ENCODE measurements at regions not wholly inside any gene's neighbourhood (a gene's known extent, or its start where the extent isn't known, plus 50 kb on each side); places are given as distances from the start of the nearest gene placed in this dataset.

DNA sequence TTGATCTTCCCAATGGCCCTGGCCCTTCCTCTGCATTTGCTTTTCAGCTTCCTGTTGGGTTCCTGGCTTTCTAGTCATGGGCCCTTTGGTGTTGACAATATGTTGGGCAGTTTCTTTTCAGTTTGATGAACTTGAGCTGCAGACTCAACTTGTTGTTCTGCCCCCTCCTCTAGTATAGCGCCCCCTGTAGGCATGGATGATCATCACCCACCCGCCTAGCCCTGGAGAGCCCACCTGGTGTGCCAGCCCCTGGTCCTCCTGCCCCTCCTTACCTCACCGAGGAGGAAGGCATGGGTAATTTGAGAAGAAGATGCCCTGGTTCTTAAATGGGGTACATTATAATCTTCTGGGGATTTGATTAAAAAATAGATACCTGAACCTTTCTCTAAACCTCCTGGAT is 271.2 kb downstream of the SNX10 start:
- Histone ChIP-seq H3K36me3 (ENCODE audit: control insufficient read depth, insufficient read depth, low read length) (no peaks in the 10 kb centered on the region), H3K4me1 (ENCODE audit: control insufficient read depth, insufficient read depth, low read length) (no peaks in the 10 kb centered on the region), H3K27me3 (ENCODE audit: control insufficient read depth, insufficient read depth, low read length, poor library complexity, severe bottlenecking) (no peaks in the 10 kb centered on the region), H3K9ac (ENCODE audit: extremely low read depth, low read length, poor library complexity, severe bottlenecking) (no peak overlapping the region), H3K27ac (ENCODE audit: low read depth, low read length) (no peak overlapping the region), H3K9me3 (ENCODE audit: control insufficient read depth, low read length) (no peaks in the 10 kb centered on the region), H3K4me3 (ENCODE audit: low read length) (no peak overlapping the region)
- no peak overlapping the region for H3K4me3 Mint-ChIP-seq
- no peaks in the 10 kb centered on the region for H3K4me1 Mint-ChIP-seq
- H3K27me3 Mint-ChIP-seq (ENCODE audit: insufficient read depth) = no peaks in the 10 kb centered on the region
- no peaks in the 10 kb centered on the region for H3K9me3 Mint-ChIP-seq
- no peaks in the 10 kb centered on the region for H3K36me3 Mint-ChIP-seq (ENCODE audit: low read depth)
- DNase-seq = no peak
- 84% methylated on average over 3 of the region's 3 CpGs; no CpG with 5 or more reads in 1 of the 2 experiments for WGBS, 2 experiments (ENCODE audit: insufficient coverage in 1 of 2, insufficient read length in 1 of 2)
- H3K27ac Mint-ChIP-seq = no peak overlapping the region
- TF ChIP-seq, protein P1, sequence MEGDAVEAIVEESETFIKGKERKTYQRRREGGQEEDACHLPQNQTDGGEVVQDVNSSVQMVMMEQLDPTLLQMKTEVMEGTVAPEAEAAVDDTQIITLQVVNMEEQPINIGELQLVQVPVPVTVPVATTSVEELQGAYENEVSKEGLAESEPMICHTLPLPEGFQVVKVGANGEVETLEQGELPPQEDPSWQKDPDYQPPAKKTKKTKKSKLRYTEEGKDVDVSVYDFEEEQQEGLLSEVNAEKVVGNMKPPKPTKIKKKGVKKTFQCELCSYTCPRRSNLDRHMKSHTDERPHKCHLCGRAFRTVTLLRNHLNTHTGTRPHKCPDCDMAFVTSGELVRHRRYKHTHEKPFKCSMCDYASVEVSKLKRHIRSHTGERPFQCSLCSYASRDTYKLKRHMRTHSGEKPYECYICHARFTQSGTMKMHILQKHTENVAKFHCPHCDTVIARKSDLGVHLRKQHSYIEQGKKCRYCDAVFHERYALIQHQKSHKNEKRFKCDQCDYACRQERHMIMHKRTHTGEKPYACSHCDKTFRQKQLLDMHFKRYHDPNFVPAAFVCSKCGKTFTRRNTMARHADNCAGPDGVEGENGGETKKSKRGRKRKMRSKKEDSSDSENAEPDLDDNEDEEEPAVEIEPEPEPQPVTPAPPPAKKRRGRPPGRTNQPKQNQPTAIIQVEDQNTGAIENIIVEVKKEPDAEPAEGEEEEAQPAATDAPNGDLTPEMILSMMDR (conservative IDR thresholded peaks at IDR 0.05) = peak; percentile 49

DNA sequence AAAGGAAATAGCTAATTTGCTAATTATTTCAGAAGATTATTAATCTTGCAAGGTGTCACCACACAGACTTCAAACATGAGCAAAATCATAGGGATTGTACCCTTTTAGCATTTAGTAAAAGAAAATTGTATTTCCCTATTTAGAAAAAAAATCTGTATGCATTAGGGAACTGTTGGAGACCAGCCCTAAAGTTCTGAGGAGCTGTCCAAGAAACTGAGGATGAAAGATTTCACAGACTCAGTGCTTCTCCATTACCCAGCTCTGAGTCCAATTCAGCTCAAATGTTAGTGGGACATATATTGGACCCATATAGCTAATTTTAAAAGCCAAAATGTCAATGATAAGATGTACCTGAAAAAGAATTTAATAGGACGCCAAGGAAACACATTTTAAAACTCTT is 271.7 kb downstream of the SNX10 start:
- Histone ChIP-seq H3K4me3 (ENCODE audit: low read length) (no peak overlapping the region), H3K27ac (ENCODE audit: low read depth, low read length) (no peak overlapping the region), H3K9me3 (ENCODE audit: control insufficient read depth, low read length) (no peaks in the 10 kb centered on the region), H3K4me1 (ENCODE audit: control insufficient read depth, insufficient read depth, low read length) (no peaks in the 10 kb centered on the region), H3K9ac (ENCODE audit: extremely low read depth, low read length, poor library complexity, severe bottlenecking) (no peak overlapping the region), H3K27me3 (ENCODE audit: control insufficient read depth, insufficient read depth, low read length, poor library complexity, severe bottlenecking) (no peaks in the 10 kb centered on the region), H3K36me3 (ENCODE audit: control insufficient read depth, insufficient read depth, low read length) (no peaks in the 10 kb centered on the region)
- Mint-ChIP-seq H3K4me3 (no peak overlapping the region), H3K4me1 (no peaks in the 10 kb centered on the region), H3K9me3 (no peaks in the 10 kb centered on the region), H3K36me3 (ENCODE audit: low read depth) (no peaks in the 10 kb centered on the region), H3K27me3 (ENCODE audit: insufficient read depth) (no peaks in the 10 kb centered on the region), H3K27ac (no peak overlapping the region)
- WGBS, 2 experiments (ENCODE audit: insufficient coverage in 1 of 2, insufficient read length in 1 of 2) = 89 to 100% methylated on average over 1 of the region's 1 CpG
- TF ChIP-seq, protein P1 (conservative IDR thresholded peaks at IDR 0.05) = no peak
- DNase-seq = no peak

DNA sequence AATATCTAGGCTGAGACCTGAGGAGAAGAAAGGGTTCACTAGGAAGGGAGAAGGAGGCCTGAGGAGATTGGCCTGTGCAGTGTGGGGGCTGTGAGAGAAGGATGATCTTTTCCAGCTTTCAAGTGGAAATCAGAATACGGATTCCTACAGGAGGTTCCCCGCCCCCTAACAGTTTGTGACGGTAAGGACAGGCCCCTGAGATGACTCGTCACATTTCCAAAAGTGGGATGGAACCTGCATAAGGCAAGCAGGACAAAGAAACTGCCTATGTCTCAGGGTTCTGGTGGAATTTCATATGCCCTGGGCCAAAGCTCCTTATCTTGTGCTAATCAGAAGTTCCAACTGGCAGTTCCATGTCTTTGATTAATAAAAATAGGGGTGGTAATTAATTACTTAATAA is 275.6 kb downstream of the SNX10 start:
- H3K36me3 ChIP-seq (ENCODE audit: control insufficient read depth, insufficient read depth, low read length) = no peaks in the 10 kb centered on the region
- H3K4me3 ChIP-seq (ENCODE audit: low read length) = no peak overlapping the region
- H3K27ac Mint-ChIP-seq = peak overlapping the region; percentile 38
- no peaks in the 10 kb centered on the region for H3K27me3 Mint-ChIP-seq (ENCODE audit: insufficient read depth)
- WGBS, 2 experiments (ENCODE audit: insufficient coverage in 1 of 2, insufficient read length in 1 of 2) = 53 to 64% methylated on average over 4 of the region's 4 CpGs
- H3K27ac ChIP-seq (ENCODE audit: low read depth, low read length) = no peak overlapping the region
- no peaks in the 10 kb centered on the region for H3K4me1 ChIP-seq (ENCODE audit: control insufficient read depth, insufficient read depth, low read length)
- no peaks in the 10 kb centered on the region for H3K4me1 Mint-ChIP-seq
- no peak overlapping the region for H3K4me3 Mint-ChIP-seq
- H3K9ac ChIP-seq (ENCODE audit: extremely low read depth, low read length, poor library complexity, severe bottlenecking) = no peak overlapping the region
- peaks cover 13% of the 10 kb centered on the region for H3K9me3 Mint-ChIP-seq
- H3K27me3 ChIP-seq (ENCODE audit: control insufficient read depth, insufficient read depth, low read length, poor library complexity, severe bottlenecking) = no peaks in the 10 kb centered on the region
- H3K36me3 Mint-ChIP-seq (ENCODE audit: low read depth) = no peaks in the 10 kb centered on the region
- TF ChIP-seq, protein P1 (conservative IDR thresholded peaks at IDR 0.05) = no peak
- H3K9me3 ChIP-seq (ENCODE audit: control insufficient read depth, low read length) = no peaks in the 10 kb centered on the region
- DNase-seq = peak; percentile 64
